Neuron (in vitro differentiated cells): ENCODE measurements at regions not wholly inside any gene's neighbourhood (a gene's known extent, or its start where the extent isn't known, plus 50 kb on each side); places are given as distances from the start of the nearest gene placed in this dataset.

Experiments used
- H2AFZ ChIP-seq: one replicate; pipeline ENCODE4 v1.6.1; 2013; ENCODE audit warnings: low read depth, mild to moderate bottlenecking, inconsistent platforms, low read length, moderate library complexity
- H3K27me3 ChIP-seq: one replicate; pipeline ENCODE4 v1.6.1; 2013; ENCODE audit warnings: low read length; ENCODE audit not compliant: insufficient read depth
- H3K36me3 ChIP-seq: one replicate; pipeline ENCODE4 v1.6.1; 2013; ENCODE audit warnings: low read length; ENCODE audit not compliant: insufficient read depth
- H3K4me1 ChIP-seq: one replicate; pipeline ENCODE4 v1.6.1; 2013; ENCODE audit warnings: low read length; ENCODE audit not compliant: insufficient read depth
- H3K4me3 ChIP-seq: 2 replicates; pipeline ENCODE4 v1.5.1; 2013; ENCODE audit warnings: mild to moderate bottlenecking, low read length, moderate library complexity
- H3K9me3 ChIP-seq: one replicate; pipeline ENCODE4 v1.6.1; 2013; ENCODE audit warnings: low read length

DNA sequence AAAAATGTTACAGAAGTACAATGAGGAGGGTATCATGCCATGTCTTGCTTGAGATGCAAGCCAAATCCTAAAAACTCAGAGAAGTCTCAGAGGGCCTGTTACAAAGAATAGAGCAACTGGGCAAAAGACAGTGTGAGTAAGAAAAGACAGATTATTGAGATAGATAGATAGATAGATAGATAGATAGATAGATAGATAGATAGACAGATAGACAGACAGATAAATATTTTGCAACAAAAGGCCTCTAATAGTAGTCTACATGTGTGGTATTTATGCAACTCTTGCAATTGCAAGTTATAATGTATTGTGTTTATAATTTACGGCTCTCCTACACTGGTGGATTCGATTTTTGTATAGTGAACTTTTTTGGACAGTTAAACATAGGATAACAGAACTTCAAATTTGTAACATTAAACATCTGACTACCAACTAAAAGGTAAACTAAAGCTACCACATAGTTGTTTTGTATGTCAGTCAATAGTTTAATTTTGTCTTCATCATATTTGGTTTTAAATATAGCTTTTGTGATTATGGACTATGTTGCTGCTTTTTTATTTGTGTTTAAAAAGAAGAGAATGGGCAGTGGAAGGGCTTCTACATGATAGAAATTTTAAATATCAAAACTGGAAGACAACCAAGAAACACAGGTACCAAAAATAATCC is 740.7 kb upstream of the LRRTM4 start:
- no peak overlapping the region for H2AFZ ChIP-seq
- no peaks in the 10 kb centered on the region for H3K4me1 ChIP-seq
- no peak overlapping the region for H3K4me3 ChIP-seq
- no peaks in the 10 kb centered on the region for H3K36me3 ChIP-seq
- H3K9me3 ChIP-seq, result no peaks in the 10 kb centered on the region
- no peaks in the 10 kb centered on the region for H3K27me3 ChIP-seq

DNA sequence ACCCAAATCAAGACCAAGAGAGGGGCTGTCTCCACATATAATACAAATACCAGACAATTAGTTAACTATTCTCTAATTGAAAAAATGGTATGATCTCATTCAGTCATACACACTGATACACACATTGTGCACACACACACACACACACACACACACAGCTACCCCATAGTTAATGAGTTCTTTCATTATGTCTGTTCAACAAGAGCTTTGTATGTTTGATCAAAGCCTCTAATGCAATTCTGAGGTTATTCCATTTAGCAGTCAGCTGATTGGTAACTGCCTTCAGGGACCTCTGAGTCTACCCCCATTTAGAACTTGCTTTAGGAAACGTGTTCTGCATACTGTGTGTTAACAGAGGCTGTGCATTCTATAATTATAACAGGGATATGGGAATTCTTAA is 741.4 kb upstream of the LRRTM4 start:
- Histone ChIP-seq H3K36me3 (no peaks in the 10 kb centered on the region), H3K9me3 (no peaks in the 10 kb centered on the region), H3K4me3 (no peak overlapping the region)

DNA sequence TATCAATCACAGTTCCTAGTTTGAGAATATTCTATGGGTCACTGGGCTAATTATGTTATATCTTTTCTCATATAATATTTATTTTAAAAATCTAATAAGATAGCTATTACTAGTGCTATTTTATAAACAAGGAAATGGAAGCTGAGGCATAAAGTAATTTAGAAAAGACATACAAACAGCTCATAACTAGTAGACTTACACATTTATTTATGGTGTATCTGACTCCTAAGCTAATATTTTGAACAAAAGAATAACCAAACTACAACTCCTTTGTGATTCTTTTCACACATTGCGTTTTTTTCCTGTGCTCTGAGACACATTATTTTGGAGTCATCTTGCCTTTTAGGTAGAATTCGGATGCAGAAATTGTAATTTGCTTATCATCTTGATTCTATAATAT is 742.0 kb upstream of the LRRTM4 start:
- H3K4me3 ChIP-seq, result no peak overlapping the region
- H2AFZ ChIP-seq, result no peak overlapping the region
- H3K9me3 ChIP-seq, result no peaks in the 10 kb centered on the region
- no peaks in the 10 kb centered on the region for H3K4me1 ChIP-seq
- H3K36me3 ChIP-seq, result no peaks in the 10 kb centered on the region
- no peaks in the 10 kb centered on the region for H3K27me3 ChIP-seq

More for the DNA sequence above, 741.4 kb upstream of the LRRTM4 start:
- Histone ChIP-seq H3K4me1 (no peaks in the 10 kb centered on the region), H3K27me3 (no peaks in the 10 kb centered on the region), H2AFZ (no peak overlapping the region)

DNA sequence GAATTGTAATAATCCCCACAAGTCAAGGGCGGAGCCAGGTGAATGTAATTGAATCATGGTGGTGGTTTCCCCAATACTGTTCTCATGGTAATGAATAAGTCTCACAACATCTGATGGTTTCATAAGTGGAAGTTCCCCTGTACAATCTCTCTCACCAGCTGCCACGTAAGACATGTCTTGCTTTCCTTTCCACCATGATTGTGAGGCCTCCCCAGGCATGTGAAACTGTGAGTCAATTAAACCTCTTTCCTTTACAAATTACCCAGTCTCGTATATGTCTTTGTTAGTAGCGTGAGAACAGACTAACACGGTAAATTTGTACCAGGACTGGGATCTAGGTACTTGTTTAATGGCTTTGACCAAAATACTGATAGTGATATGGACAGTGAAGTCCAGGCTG is 744.3 kb upstream of the REG3G start:
- Histone ChIP-seq H2AFZ (no peak overlapping the region), H3K4me3 (no peak overlapping the region), H3K9me3 (no peaks in the 10 kb centered on the region), H3K36me3 (no peaks in the 10 kb centered on the region), H3K27me3 (no peaks in the 10 kb centered on the region), H3K4me1 (no peaks in the 10 kb centered on the region)

DNA sequence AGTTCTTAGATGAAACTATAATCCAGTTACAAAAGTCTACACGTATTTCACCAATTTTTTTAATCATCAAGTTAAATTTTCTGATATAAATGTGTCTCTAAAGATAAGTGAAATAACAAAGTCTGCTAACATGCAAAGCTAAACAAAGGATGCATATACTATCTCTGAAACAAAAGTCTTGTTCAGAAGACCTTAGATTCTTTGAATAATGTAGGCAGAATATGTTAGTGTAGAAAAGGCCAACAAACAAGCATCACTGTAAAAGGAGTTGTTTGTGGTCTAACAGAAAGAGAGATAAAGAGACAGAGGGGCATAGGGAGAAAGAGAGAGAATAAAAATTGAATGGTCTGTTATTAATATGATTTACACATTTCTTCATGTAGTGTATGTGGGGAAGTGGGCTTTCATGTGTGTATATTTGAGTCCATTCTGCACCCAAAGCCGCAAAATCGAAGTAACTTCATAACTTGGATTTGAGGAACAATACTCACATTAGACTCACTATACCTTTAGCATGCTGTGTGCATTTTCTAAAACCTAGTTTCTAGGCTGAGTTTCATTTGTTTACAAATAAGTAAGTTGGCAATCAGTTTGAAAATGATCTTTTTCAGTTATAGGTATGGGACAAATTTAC is 734.8 kb upstream of the REG3G start:
- Histone ChIP-seq H3K4me3 (no peak overlapping the region), H3K36me3 (no peaks in the 10 kb centered on the region)

DNA sequence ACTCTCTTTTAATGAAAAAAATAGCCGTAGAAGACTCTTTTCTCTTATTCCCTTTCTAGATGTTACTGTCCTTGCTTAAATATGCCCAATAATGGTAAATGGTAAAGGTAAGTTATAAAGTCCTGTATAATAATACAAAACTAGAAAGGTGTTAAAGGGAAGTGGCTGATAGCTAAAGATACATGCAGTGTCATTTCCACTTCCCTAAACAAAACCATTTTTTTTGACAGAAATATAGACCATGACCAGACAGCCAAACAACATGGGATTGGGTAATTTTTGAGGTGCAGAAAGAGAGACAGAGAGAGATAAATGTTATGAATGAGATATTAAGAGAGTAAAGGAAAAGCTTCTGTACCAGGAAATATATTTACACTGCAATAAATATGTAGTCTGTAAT is 731.7 kb upstream of the REG3G start:
- Histone ChIP-seq H3K9me3 (no peaks in the 10 kb centered on the region), H3K4me1 (no peaks in the 10 kb centered on the region), H3K27me3 (no peaks in the 10 kb centered on the region), H3K36me3 (no peaks in the 10 kb centered on the region), H3K4me3 (no peak overlapping the region), H2AFZ (no peak overlapping the region)

More for the DNA sequence above, 734.8 kb upstream of the REG3G start:
- Histone ChIP-seq H2AFZ (peak overlapping the region; percentile 36), H3K4me1 (no peaks in the 10 kb centered on the region), H3K27me3 (no peaks in the 10 kb centered on the region), H3K9me3 (no peaks in the 10 kb centered on the region)

DNA sequence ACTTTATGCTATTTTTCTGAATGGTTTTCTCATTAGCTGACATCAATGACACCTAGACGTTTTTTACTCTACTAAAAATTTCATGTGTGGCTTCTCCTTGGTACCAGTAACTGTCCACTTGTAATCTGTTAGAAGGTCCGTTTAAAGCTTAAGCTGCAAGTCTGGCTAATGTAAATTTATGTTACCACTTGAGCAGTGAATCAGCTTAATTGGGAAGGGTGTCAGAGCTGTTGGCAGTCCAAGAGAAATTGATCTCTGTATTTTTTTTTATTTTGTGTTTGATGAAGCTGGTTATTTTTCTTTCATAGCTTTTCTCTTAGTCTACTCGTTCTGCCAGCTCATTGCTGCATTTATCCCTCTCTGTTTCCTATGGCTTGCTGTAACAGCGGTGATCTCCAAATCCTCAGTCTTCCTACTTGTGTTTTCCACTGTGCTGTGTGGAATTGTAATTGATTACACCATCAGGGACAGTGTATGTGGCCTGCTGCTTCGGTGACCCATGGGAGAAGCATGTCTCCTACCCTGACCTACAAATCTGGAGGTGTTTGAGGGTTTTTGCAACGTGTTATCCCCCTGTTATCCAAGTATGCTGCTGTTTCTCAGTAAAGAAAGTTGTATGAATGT is 724.2 kb upstream of the REG3G start:
- H3K27me3 ChIP-seq, result no peaks in the 10 kb centered on the region
- no peaks in the 10 kb centered on the region for H3K9me3 ChIP-seq
- no peaks in the 10 kb centered on the region for H3K36me3 ChIP-seq

DNA sequence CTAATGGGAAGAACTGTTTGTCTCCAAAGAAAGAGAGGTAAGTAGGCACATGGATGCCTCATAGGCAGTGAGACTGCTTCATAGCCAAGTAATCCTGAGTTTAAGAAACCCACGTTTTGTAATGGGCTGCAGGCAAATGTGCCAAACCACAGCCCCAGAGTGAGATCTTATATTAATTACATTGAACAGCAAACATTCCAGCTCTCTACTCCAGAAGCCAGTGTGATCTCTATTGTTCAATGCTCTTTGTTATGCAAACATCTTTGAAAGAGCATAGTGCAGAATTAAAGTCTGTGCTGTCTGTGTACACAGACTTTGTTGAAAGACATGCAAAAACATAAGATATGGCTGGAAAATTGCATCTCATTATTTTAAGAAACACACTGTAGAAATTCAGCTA is 720.8 kb upstream of the REG3G start:
- H3K27me3 ChIP-seq, result no peaks in the 10 kb centered on the region
- H2AFZ ChIP-seq, result no peak overlapping the region
- no peaks in the 10 kb centered on the region for H3K9me3 ChIP-seq
- peaks cover 7% of the 10 kb centered on the region for H3K4me1 ChIP-seq
- no peaks in the 10 kb centered on the region for H3K36me3 ChIP-seq
- no peak overlapping the region for H3K4me3 ChIP-seq

More for the DNA sequence above, 724.2 kb upstream of the REG3G start:
- H3K4me1 ChIP-seq, result peaks cover 7% of the 10 kb centered on the region
- no peak overlapping the region for H3K4me3 ChIP-seq
- H2AFZ ChIP-seq, result no peak overlapping the region

DNA sequence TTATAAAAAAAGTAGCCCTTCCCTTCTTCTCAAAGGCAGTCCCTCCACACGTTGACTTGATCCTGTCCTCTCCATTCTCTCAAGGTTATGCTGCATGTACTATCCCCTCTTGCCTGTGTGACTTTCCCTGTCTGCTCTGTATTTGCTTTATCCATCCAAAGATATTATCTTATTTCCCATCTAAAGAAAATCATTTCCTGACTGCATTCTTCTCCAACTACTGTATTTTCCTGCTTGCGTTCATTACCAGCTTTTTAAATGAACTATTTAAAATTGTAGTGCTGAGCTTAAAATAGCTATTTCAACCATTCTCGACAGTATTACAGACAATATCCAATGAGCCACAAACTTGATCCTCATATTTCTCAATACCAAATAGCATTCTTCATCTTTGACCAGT is 716.0 kb upstream of the REG3G start:
- Histone ChIP-seq H3K9me3 (no peaks in the 10 kb centered on the region), H3K36me3 (no peaks in the 10 kb centered on the region), H3K4me1 (peaks cover 5% of the 10 kb centered on the region), H2AFZ (no peak overlapping the region), H3K4me3 (no peak overlapping the region), H3K27me3 (no peaks in the 10 kb centered on the region)

DNA sequence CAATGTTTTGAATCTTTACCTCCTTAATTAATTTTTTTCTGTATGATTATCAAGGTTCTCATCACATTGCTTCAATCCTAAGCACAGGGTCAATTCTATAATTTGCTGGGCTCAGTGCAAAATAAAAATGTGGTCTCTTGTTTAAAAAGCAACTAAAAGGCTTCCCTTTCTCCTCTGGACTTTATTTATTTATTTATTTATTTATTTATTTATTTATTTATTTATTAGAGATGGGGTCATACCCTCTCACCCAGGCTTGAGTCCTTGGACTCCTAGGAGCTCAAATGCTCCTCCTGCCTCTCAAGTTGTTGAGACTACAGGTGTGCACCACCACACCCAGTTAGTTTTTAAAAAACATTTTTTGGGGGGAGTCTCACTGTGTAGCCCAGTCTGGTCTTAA is 710.1 kb upstream of the REG3G start:
- H3K36me3 ChIP-seq, result no peaks in the 10 kb centered on the region
- H3K9me3 ChIP-seq, result no peaks in the 10 kb centered on the region
- no peak overlapping the region for H3K4me3 ChIP-seq
- peaks cover 11% of the 10 kb centered on the region for H3K4me1 ChIP-seq
- no peak overlapping the region for H2AFZ ChIP-seq
- no peaks in the 10 kb centered on the region for H3K27me3 ChIP-seq

DNA sequence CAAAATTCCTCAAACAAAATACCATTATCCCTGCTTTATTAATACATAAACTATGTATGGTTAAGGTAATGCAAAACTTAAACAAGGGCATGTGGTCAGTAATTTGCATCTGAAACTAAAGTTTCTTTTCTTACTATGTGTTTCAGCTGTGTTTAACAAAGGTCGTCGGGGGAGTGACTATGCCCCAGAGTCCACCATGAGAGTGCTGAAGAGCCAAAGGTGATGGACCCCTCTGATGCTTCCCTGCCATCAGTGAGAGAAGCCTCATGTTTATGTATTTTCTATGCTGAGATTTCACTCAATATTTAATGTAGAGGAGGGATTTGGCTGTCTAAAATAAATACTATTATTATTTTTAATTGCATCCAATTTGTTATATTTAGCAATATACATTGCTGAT is 707.2 kb upstream of the REG3G start:
- no peak overlapping the region for H3K4me3 ChIP-seq
- H3K4me1 ChIP-seq, result peaks cover 11% of the 10 kb centered on the region
- H3K36me3 ChIP-seq, result no peaks in the 10 kb centered on the region
- H3K9me3 ChIP-seq, result no peaks in the 10 kb centered on the region
- H3K27me3 ChIP-seq, result no peaks in the 10 kb centered on the region
- no peak overlapping the region for H2AFZ ChIP-seq

DNA sequence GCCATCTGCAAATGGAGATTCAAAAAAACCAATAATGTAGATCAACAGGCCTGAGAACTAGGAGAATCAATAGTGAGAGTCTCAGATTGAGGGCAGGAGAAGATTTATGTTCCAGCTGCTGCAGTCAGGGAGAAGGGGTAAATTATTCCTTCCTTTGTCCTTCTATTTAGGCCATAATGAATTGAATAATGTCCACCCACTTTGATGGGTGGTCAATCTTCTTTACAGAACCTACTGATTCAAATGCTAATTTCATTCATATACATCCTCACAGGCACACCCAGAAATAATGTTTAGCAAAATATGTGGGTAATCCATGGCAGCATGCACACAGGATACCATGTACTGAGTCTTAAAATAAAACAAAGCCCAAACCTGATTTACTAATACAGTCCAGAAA is 695.3 kb upstream of the REG3G start:
- Histone ChIP-seq H3K4me3 (no peak overlapping the region), H3K4me1 (peaks cover 9% of the 10 kb centered on the region), H3K36me3 (no peaks in the 10 kb centered on the region), H3K27me3 (no peaks in the 10 kb centered on the region), H3K9me3 (no peaks in the 10 kb centered on the region), H2AFZ (no peak overlapping the region)

DNA sequence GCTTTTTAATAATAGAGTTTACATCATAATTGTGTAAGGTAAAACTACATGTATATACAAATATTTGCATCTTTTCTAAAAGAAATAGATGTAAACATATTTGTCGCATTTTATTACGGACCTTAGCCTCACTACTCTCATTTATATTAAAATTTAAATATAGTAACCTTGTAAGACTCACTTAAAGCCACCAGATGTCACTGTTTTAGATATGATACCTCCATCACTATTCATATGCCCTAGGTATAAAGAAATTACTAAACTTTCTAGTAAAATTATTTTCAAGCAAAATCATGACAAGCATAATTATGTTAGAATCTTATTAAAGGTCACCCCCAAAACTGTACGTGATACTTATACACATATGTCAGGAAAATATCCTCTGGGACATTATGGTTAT is 674.3 kb upstream of the REG3G start:
- Histone ChIP-seq H3K9me3 (no peaks in the 10 kb centered on the region), H3K27me3 (no peaks in the 10 kb centered on the region), H3K36me3 (no peaks in the 10 kb centered on the region), H3K4me3 (no peak overlapping the region), H2AFZ (no peak overlapping the region), H3K4me1 (no peaks in the 10 kb centered on the region)
